ENCODE measurements at regions not wholly inside any gene's neighbourhood (a gene's known extent, or its start where the extent isn't known, plus 50 kb on each side); places are given as distances from the start of the nearest gene placed in this dataset.
"Not testable (repeated sequence)": the region's sequence is repeated elsewhere in the genome, so short reads cannot be mapped to it uniquely, and the experiment has no call there.

- TF ChIP-seq, protein P1, sequence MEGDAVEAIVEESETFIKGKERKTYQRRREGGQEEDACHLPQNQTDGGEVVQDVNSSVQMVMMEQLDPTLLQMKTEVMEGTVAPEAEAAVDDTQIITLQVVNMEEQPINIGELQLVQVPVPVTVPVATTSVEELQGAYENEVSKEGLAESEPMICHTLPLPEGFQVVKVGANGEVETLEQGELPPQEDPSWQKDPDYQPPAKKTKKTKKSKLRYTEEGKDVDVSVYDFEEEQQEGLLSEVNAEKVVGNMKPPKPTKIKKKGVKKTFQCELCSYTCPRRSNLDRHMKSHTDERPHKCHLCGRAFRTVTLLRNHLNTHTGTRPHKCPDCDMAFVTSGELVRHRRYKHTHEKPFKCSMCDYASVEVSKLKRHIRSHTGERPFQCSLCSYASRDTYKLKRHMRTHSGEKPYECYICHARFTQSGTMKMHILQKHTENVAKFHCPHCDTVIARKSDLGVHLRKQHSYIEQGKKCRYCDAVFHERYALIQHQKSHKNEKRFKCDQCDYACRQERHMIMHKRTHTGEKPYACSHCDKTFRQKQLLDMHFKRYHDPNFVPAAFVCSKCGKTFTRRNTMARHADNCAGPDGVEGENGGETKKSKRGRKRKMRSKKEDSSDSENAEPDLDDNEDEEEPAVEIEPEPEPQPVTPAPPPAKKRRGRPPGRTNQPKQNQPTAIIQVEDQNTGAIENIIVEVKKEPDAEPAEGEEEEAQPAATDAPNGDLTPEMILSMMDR (IDR thresholded peaks at IDR 0.05) = no peak
- H3K4me3 ChIP-seq = no peak overlapping the region
- no peak overlapping the region for H3K27ac ChIP-seq
- H3K27me3 ChIP-seq (replicated peaks; ENCODE audit: insufficient read depth) = no peaks in the 10 kb centered on the region
- H3K9me3 ChIP-seq = no peaks in the 10 kb centered on the region
- DNase-seq (ENCODE audit: low spot score) = no peak
- no peak for ATAC-seq (ENCODE audit: insufficient number of reproducible peaks, low FRiP score, low read depth)
- H3K36me3 ChIP-seq = no peaks in the 10 kb centered on the region
- H3K4me1 ChIP-seq (ENCODE audit: control insufficient read depth in 1 of 2, low read depth in 2 of 2) = no peaks in the 10 kb centered on the region
Observed at GRCh38 chr10:111319866-111320265, 243.0 kb downstream of the ADRA2A start.

DNA sequence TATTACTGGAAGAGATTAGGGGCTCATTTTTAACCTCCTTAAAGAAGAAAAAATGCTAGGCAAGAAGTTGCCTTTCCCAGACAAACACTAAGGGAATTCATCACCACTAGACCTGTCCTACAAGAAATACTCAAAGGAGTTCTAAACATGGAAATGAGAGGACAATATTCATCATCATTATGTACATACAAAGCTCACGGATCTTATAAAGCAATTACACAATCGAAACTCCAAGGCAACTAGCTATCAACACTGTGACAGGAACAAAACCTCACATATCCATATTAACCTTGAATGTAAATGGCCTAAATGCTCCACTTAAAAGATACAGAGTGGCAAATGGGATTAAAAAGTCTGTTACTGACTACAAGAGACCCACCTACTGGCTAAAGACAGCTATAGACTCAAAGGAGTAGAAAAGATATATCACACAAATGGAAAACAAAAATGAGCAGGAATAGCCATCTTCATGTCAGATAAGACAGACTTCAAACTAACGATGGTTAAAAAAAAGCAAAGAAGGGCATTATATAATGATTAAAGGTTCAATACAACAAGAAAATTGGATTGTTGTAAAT, 246.6 kb downstream of the ADRA2A start:
- no peak overlapping the region for H3K27ac ChIP-seq
- no peak for DNase-seq (ENCODE audit: low spot score)
- ATAC-seq (ENCODE audit: insufficient number of reproducible peaks, low FRiP score, low read depth) = no peak
- TF ChIP-seq, protein P1 (IDR thresholded peaks at IDR 0.05) = no peak
- no peaks in the 10 kb centered on the region for H3K27me3 ChIP-seq (replicated peaks; ENCODE audit: insufficient read depth)
- no peak overlapping the region for H3K4me3 ChIP-seq
- no peaks in the 10 kb centered on the region for H3K36me3 ChIP-seq
- H3K4me1 ChIP-seq (ENCODE audit: control insufficient read depth in 1 of 2, low read depth in 2 of 2) = no peaks in the 10 kb centered on the region
- H3K9me3 ChIP-seq = no peaks in the 10 kb centered on the region

DNA sequence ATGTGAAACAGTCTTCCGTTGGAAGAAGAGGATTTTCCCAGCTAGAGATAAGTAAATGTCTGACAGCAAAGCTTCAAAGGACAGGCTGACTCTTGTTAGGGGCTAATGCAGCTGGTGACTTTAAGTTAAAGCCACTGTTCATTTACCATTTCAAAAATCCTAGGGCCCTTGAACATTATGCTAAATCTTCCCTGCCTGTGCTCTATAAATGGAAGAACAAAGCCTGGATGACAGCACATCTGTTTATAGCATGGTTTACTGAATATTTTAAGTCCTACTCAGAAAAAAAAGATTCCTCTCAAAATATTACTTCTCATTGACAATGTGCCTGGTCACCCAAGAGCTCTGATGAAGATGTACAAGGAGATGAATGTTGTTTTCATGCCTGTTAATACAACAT, 255.3 kb downstream of the ADRA2A start:
- H3K4me3 ChIP-seq; ATAC-seq (ENCODE audit: insufficient number of reproducible peaks, low FRiP score, low read depth); H3K4me1 ChIP-seq (ENCODE audit: control insufficient read depth in 1 of 2, low read depth in 2 of 2); H3K27me3 ChIP-seq (replicated peaks; ENCODE audit: insufficient read depth); H3K27ac ChIP-seq; DNase-seq (ENCODE audit: low spot score); H3K9me3 ChIP-seq; H3K36me3 ChIP-seq: not testable (repeated sequence)

DNA sequence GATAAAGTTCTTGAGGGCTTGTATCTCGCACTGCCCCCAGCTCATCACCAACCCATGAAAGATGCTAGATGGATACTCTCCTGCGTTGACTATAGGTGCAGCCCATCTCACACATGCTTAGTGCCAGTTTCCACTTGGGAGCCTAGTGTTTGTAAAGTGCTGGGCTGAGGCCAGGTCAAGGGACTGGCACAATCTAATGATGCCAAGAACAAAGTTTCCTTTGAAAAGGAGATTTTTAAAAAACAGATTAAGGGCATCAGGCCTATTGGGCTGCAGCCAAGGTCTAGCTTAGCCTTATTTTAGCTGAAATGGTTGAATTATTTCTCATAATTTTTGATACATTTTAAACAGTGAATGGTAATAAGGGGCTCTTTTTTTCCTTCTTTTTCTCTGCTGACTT, 259.0 kb downstream of the ADRA2A start:
- ATAC-seq (ENCODE audit: insufficient number of reproducible peaks, low FRiP score, low read depth) = no peak
- Histone ChIP-seq H3K36me3 (no peaks in the 10 kb centered on the region), H3K4me1 (ENCODE audit: control insufficient read depth in 1 of 2, low read depth in 2 of 2) (peaks cover 0 to 6% of the 10 kb centered on the region in 2 donors), H3K9me3 (peaks cover 3% of the 10 kb centered on the region), H3K4me3 (no peak overlapping the region), H3K27ac (no peak overlapping the region), H3K27me3 (replicated peaks; ENCODE audit: insufficient read depth) (no peaks in the 10 kb centered on the region)
- TF ChIP-seq, protein P1 (IDR thresholded peaks at IDR 0.05) = no peak
- DNase-seq (ENCODE audit: low spot score) = no peak

- H3K4me3 ChIP-seq = no peak overlapping the region
- ATAC-seq (ENCODE audit: insufficient number of reproducible peaks, low FRiP score, low read depth) = no peak
Observed at GRCh38 chr10:111338035-111338434, 261.2 kb downstream of the ADRA2A start.

More at GRCh38 chr10:111338035-111338434, 261.2 kb downstream of the ADRA2A start:
- TF ChIP-seq, protein P1 (IDR thresholded peaks at IDR 0.05) = no peak
- H3K36me3 ChIP-seq = no peaks in the 10 kb centered on the region
- H3K27ac ChIP-seq = no peak overlapping the region
- H3K27me3 ChIP-seq (replicated peaks; ENCODE audit: insufficient read depth) = no peaks in the 10 kb centered on the region
- peaks cover 0 to 6% of the 10 kb centered on the region in 2 donors for H3K4me1 ChIP-seq (ENCODE audit: control insufficient read depth in 1 of 2, low read depth in 2 of 2)
- DNase-seq (ENCODE audit: low spot score) = no peak
- H3K9me3 ChIP-seq = peaks cover 11% of the 10 kb centered on the region
